Thymus (tissue), 11 donors: ENCODE measurements at regions not wholly inside any gene's neighbourhood (a gene's known extent, or its start where the extent isn't known, plus 50 kb on each side); places are given as distances from the start of the nearest gene placed in this dataset.

ENCODE experiments used
- DNase-seq, 9 donors: peaks; one replicate each; pipeline ENCODE4 v3.0.0-alpha.2; 2013; ENCODE audit warnings: low spot score in 9 of 9, low read depth in 6 of 9, missing footprints in 1 of 9
- H3K27ac ChIP-seq, 2 donors: one replicate each; pipeline ENCODE4 v1.5.1; 2013; ENCODE audit warnings: control low read depth in 1 of 2, low read depth in 1 of 2, low read length in 1 of 2, mild to moderate bottlenecking in 1 of 2, moderate library complexity in 1 of 2
- H3K27me3 ChIP-seq, 2 donors: one replicate each; pipeline ENCODE4 v1.5.1; 2013; ENCODE audit warnings: low read length in 1 of 2; ENCODE audit not compliant: control insufficient read depth in 2 of 2, insufficient read depth in 1 of 2
- H3K36me3 ChIP-seq, 2 donors: one replicate each; pipeline ENCODE4 v1.5.1; 2013; ENCODE audit warnings: low read length in 1 of 2, mild to moderate bottlenecking in 1 of 2, moderate library complexity in 1 of 2; ENCODE audit not compliant: control insufficient read depth in 2 of 2, insufficient read depth in 2 of 2
- H3K4me1 ChIP-seq, 2 donors: one replicate each; pipeline ENCODE4 v1.5.1; 2013; ENCODE audit warnings: low read length in 2 of 2; ENCODE audit not compliant: control insufficient read depth in 2 of 2, insufficient read depth in 2 of 2
- H3K4me3 ChIP-seq, 2 donors: one replicate each; pipeline ENCODE4 v1.5.1; 2013; ENCODE audit warnings: low read length in 2 of 2, control low read depth in 1 of 2, mild to moderate bottlenecking in 1 of 2
- H3K9me3 ChIP-seq, 2 donors: one replicate each; pipeline ENCODE4 v1.5.1; 2013; ENCODE audit warnings: low read length in 1 of 2, mild to moderate bottlenecking in 1 of 2; ENCODE audit not compliant: control insufficient read depth in 2 of 2, insufficient read depth in 1 of 2
- WGBS: extraction: QIAGEN DNeasy Blood & Tissue Kit; methylation state at CpG from one replicate; pipeline ENCODE4 v1.1.7; 2013; 5-methylcytosine and 5-hydroxymethylcytosine counted together
- donor health status: healthy.

DNA sequence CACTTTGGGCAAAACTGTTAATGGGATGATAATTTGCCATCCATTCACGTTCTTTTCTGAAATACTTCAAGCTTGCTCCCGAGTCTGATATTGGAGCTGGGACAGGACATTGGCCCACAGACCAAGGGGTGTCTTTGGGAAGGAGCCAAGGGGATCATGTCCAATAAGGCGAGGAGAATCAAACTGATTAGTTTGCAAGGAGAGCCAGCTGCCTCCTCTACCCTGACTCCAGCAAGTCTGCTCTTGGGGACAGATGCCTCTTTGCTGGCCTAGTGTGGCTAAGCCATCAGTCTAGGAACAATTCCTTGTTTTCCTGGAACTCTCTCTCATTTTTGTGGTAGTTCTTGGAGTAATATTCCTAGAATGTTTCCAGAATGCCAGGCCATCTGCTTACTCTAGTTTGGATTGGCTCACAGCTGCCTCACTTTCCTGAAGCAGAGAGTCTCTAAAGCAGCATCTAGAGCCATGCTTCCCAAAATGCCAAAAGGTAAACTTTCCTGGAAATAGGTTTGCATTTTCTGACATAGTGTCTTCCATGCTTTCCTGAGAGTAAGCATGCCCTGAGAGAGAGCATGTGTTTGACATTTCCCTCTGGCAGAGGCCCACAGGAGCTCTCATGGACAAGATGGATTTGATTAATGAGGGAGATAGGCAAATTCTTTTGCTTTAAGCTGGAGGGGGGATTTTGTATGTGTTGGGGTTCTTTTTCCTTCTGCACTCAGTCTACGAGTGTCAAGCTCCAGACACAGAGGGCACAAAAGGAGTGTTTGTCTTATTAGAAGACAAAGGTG lies 145.6 kb downstream of the GDAP2 start:
- DNase-seq = no peak
- Histone ChIP-seq H3K36me3 (no peaks in the 10 kb centered on the region), H3K4me3 (no peak overlapping the region), H3K9me3 (no peaks in the 10 kb centered on the region), H3K4me1 (no peaks in the 10 kb centered on the region), H3K27ac (no peak overlapping the region), H3K27me3 (no peaks in the 10 kb centered on the region)
- WGBS = 94% methylated on average over 4 of the region's 4 CpGs

DNA sequence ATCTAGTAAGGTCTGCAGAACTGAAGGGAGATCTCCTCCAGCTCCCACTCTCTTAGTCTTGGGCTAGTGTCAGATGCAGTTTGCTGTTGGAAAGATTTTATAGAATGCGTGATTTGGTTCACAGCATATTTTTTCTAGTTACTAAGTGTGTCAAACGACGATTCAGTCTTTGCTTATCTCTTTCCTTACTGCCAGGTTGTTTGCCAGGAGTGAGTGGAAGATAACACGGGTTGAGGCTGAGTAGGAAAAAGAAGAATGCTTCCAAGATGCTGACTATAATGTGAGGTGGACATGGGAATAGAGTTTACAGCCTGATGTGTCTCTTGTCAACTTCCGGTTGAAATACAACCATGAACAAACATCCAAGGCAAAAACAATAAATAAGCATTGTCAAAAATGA lies 141.4 kb downstream of the GDAP2 start:
- Histone ChIP-seq H3K36me3 (no peaks in the 10 kb centered on the region), H3K4me3 (no peak overlapping the region), H3K27me3 (no peaks in the 10 kb centered on the region), H3K9me3 (no peaks in the 10 kb centered on the region), H3K4me1 (no peaks in the 10 kb centered on the region), H3K27ac (no peak overlapping the region)
- no peak for DNase-seq
- WGBS = 87% methylated on average over 5 of the region's 5 CpGs

DNA sequence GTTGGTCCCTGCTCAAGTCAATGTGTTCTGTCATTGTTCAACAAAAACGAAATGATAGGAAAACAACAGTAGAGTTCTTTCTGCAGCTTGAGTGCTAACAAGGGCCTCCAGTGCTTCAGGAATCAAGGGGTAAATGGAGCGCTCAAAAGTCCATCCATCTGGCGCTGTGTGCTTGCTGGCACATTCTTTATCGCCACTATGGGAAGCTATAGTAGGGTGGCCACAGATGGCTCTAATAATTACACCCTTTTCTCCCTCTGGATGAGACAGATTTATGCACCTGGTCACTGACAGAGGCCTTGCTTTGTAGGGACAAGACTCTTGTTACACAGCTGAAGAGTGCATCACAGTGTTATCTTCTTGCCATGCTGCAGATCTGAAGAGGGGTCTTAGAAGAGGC lies 136.0 kb downstream of the GDAP2 start:
- WGBS = 96% methylated on average over 4 of the region's 4 CpGs
- no peak for DNase-seq
- Histone ChIP-seq H3K9me3 (no peaks in the 10 kb centered on the region), H3K27ac (no peak overlapping the region), H3K27me3 (no peaks in the 10 kb centered on the region), H3K4me1 (no peaks in the 10 kb centered on the region), H3K4me3 (no peak overlapping the region), H3K36me3 (no peaks in the 10 kb centered on the region)

DNA sequence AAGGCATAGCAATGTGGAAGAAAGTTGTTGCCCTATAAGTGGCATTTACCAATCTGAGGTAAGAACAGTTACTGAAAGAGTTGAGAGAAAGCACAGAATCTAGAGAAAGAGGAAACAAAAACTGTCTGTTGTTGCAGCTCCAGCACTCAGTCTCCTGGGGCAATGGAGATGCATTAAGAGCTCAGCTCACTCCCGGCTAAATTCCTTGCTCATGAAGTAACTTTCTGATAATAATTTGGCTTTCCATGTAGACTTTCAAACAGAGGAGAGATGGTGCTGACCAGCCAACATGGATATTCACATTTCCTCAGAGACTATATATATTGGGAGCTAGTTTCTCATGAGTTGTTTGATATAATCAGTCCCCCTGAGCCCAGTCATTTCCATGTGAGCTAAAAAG lies 135.3 kb downstream of the GDAP2 start:
- Histone ChIP-seq H3K4me3 (no peak overlapping the region), H3K27ac (no peak overlapping the region), H3K9me3 (no peaks in the 10 kb centered on the region), H3K27me3 (no peaks in the 10 kb centered on the region), H3K4me1 (no peaks in the 10 kb centered on the region), H3K36me3 (no peaks in the 10 kb centered on the region)
- 84% methylated on average over 1 of the region's 1 CpG for WGBS
- DNase-seq = no peak

- Histone ChIP-seq H3K36me3 (no peaks in the 10 kb centered on the region), H3K4me1 (no peaks in the 10 kb centered on the region), H3K4me3 (no peak overlapping the region), H3K9me3 (no peaks in the 10 kb centered on the region), H3K27ac (no peak overlapping the region), H3K27me3 (no peaks in the 10 kb centered on the region)
- DNase-seq = no peak
- 95% methylated on average over 3 of the region's 3 CpGs for WGBS
Observed at GRCh38 chr1:117795190-117795589, 134.2 kb downstream of the GDAP2 start.

DNA sequence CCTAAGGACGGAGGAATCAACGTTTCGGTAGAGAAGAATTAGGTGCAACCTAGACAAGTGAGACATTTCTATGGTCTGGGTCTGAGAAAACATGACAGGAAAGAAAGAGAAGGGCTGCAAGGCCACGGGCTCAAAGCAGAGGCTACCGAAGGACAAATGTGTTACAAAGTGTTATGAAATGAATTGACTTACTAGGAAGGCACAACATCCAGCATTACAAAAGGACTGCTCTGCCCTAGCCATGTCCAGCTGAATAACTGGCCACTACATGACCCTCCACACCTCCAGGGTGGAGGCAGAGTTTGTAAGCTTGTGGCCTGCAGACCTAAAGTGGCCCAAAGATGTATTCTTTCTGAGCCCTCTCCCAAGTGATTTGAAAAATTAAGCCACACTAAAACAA lies 133.6 kb downstream of the GDAP2 start:
- 92% methylated on average over 5 of the region's 5 CpGs for WGBS
- H3K27ac ChIP-seq = no peak overlapping the region
- DNase-seq = no peak
- no peaks in the 10 kb centered on the region for H3K4me1 ChIP-seq
- no peaks in the 10 kb centered on the region for H3K9me3 ChIP-seq
- no peaks in the 10 kb centered on the region for H3K36me3 ChIP-seq
- H3K27me3 ChIP-seq = no peaks in the 10 kb centered on the region
- no peak overlapping the region for H3K4me3 ChIP-seq

GRCh38 chr1:117796226-117796625 lies 133.2 kb downstream of the GDAP2 start:
- H3K36me3 ChIP-seq = no peaks in the 10 kb centered on the region
- H3K4me3 ChIP-seq = no peak overlapping the region
- H3K27ac ChIP-seq = no peak overlapping the region
- no peaks in the 10 kb centered on the region for H3K9me3 ChIP-seq
- DNase-seq = no peak
- WGBS = 96% methylated on average over 6 of the region's 6 CpGs
- H3K27me3 ChIP-seq = no peaks in the 10 kb centered on the region
- no peaks in the 10 kb centered on the region for H3K4me1 ChIP-seq

DNA sequence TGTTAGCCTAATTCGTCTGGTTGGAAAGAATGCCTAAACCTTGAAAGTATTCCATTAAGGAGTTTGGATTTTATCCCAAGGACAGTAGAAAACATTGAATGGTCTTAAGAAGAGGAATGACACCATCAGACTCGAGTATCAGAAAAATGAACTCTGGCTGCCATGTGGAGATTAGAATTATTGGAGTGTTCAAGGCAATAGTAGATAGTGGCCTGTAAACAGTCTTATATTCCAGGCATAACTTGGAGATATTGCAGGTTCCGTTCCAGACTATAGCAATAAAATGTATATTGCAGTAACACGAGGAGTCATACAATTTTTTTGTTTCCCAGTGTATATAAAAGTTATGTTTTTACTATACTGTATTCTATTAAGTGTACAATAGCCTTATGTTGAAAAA lies 130.9 kb downstream of the GDAP2 start:
- no peaks in the 10 kb centered on the region for H3K27me3 ChIP-seq
- 91% methylated on average over 4 of the region's 4 CpGs for WGBS
- H3K36me3 ChIP-seq = no peaks in the 10 kb centered on the region
- DNase-seq = no peak
- H3K27ac ChIP-seq = no peak overlapping the region
- H3K4me3 ChIP-seq = no peak overlapping the region
- no peaks in the 10 kb centered on the region for H3K9me3 ChIP-seq
- H3K4me1 ChIP-seq = no peaks in the 10 kb centered on the region

DNA sequence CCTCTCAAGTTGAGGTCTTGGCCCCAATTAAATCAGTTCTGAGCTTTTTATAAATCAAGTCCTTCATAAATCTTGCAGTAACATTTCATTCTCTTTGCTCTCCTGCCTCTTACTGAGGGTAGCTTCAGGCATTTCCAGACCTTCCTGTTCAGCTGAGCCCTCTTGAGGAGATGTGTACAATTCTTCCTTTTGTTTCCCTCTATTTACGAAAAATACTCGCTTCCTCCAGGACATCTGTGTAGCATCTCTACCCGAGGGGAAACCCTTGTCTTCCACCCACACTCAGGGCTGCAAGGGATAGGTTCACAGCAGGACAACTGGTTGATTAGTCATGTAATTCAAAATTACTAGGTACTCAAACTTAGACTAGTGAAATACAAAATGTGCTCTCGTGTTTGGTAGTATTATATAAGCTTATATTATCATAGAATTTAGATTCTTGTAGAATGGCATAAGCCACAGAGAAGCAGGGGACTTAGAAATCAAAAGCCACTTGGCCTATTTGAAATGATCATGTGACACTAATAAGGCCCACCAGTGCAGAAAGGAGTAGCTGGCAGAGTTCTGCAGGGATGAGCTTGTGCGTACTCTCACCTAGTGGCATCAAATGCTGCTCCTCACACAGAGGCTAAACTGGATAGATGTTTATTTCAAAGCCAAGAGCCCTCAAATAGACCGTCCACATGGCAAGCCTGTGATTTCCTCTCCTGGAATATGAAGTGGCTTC lies 126.7 kb downstream of the GDAP2 start:
- 85% methylated on average over 6 of the region's 6 CpGs for WGBS
- no peak for DNase-seq
- no peak overlapping the region for H3K4me3 ChIP-seq
- no peaks in the 10 kb centered on the region for H3K4me1 ChIP-seq
- H3K36me3 ChIP-seq = no peaks in the 10 kb centered on the region
- no peaks in the 10 kb centered on the region for H3K27me3 ChIP-seq
- no peak overlapping the region for H3K27ac ChIP-seq
- no peaks in the 10 kb centered on the region for H3K9me3 ChIP-seq
